Limb (tissue), 2 donors: ENCODE measurements at regions not wholly inside any gene's neighbourhood (a gene's known extent, or its start where the extent isn't known, plus 50 kb on each side); places are given as distances from the start of the nearest gene placed in this dataset.

ENCODE experiments used
- DNase-seq, 2 donors: peaks; one replicate each; pipeline ENCODE4 v3.0.0-alpha.2; 2016; ENCODE audit errors: extremely low spot score in 2 of 2

GRCh38 chr1:191643060-191643459 is 515.2 kb upstream of the RGS18 start:
- DNase-seq = no peak

GRCh38 chr1:191648939-191649338 is 509.3 kb upstream of the RGS18 start:
- DNase-seq = no peak

- no peak for DNase-seq
These were observed 496.2 kb upstream of the RGS18 start for GRCh38 chr1:191662051-191662450.

DNA sequence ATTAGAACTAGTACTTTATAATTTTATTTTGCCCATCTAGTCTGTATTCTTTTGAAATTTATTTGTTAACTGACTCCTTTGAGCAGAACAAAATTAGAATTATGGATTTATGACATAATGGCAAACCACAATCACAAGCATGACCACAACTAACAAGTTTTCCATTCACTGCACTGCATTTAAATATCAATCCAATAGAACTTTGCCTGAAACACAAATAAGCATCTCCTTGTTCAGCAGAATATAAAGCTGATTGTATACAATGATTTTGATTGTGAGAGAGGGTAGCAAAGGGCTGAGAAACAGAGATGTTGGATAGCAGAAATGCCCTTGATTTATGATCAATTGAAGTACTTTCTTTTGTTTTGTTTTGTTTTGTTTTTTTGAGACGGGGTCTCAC is 495.5 kb upstream of the RGS18 start:
- no peak for DNase-seq

DNA sequence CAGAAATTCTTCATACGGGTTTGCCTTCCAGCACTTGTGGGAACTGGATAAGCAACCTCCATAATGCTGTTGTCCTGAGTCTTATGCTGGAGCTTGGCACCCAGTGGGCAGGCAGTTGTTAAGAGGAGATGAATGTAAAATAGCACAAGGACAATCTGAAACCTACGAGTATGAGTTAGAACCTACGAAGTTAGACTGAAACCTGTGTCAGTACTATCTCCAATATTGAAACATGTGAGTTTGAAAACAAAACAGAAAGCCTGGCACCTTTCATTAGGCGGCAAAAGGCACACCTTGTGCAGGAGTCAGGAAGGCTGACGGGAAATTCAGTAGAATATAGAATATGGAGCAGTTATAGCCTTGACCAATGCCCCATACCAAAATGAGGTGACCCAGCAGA is 489.7 kb upstream of the RGS18 start:
- DNase-seq = no peak

GRCh38 chr1:191669629-191670028 is 488.6 kb upstream of the RGS18 start:
- no peak for DNase-seq

DNA sequence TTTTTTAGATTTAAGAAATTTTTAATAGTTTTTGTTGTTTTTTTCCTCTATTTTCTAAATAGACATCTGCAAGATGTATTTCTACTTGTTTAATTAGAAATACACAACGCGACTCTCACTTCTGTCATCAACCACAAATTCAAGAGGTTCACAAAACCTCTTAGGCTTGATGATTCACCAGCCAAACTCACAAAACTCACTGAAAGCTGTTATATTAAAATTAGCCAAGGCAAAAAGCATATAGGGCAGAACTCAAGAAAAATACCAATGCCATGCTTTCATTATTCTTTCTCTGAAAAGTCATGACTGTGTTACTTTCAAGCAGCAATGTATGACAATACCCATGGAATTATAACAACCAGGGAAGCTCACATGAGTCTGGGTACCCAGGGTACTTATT is 487.0 kb upstream of the RGS18 start:
- DNase-seq = no peak

GRCh38 chr1:191674626-191675179 is 483.6 kb upstream of the RGS18 start:
- peak in 1 of 2 donors; percentile 24 for DNase-seq

DNA sequence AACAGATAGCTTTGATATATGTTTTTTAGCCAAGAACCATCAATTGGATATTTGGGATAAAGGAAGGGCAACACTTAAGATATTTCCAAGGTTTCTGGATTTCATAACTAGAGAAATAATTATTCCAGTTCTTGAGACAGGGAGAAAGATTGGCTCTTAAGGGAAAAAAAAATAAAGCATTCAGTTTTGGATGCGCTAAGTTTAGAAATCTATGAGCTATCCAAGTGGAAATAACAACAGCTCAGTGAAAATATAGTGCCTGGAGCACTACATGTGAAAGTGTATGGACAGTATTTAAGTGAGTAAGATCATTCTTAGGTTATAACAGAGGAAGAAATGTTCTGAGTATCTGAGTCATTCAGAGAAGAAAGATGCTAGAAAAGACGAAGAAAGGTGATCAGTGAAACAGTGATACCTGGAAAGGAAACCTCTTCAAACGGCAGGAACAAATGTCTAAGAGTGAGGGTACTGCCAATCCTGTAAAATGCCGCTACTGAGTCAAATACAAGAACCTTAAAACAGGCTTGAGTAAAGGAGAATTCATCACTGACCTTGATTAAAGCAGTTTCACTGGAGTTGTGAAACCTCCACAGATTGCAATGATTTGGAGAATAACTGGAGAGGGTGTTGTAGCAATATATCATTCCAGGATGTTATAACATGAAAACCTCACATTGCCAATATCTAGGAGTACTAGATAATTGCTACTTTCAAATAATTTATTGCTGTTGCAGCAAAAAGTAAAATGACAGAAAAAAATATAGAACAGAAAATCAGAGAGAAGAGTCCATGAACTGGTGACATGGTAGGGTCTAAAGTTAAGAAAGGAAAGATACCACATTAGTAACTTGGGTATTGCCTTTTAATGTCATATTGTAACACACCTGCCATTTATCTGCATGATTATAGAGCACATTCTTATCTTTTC is 482.1 kb upstream of the RGS18 start:
- no peak for DNase-seq

DNA sequence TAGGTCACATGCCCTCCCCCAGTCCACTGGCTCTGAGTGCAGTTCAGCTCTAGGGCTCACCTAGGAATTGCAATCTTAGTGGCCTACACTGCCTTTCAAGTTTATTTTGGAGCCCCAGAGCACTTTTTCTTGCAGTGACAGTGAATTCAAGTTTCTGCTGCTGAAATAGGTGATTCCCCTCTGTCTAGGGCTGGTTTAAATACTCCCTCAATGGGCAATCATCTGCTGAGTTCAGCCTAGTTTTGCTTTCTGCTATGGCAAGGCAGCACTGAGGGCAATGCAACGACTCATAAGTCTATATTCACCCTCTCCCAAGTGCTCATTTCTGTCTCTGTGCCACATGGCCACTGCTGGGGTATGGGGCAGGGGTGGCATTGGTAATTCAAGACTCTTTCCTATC is 472.6 kb upstream of the RGS18 start:
- DNase-seq = no peak

DNA sequence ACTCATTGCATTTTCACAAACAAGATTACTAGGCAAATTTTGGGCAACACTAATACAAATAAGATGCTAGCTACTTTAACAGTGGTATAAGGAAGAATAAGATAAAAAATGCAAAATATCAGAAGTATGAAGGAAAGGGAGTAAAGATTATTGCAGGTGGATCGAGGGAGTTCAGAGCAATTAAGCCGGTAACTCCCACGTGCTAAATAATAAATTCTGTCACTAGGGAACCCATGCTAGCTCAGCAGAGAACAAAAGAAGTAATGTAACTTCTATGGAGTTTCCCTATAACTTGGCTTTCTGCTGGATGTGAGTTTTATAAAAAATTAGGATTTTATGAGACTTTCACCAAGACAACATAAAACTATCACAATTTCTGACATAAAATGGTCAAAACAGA is 470.5 kb upstream of the RGS18 start:
- DNase-seq = no peak

DNA sequence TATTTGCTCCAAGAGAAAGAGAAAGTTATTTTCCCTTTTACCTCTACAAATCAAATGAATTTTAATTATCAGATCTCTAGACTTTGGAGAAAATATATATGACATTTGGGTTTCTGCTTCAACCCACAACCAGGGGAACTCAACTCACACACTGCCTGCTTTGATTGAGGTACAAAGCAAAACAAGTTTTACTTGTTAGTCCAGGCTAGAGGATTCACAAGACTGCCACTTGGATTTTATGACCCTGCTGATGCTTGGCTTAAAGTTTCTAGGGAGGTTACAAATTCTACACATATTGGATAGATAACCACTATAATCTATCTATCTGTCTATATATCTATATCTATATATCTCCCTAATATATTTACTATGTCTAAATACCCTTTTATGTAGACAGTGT is 467.3 kb upstream of the RGS18 start:
- DNase-seq = no peak

GRCh38 chr1:191693797-191694196 is 464.5 kb upstream of the RGS18 start:
- no peak for DNase-seq

- DNase-seq = no peak
These were observed 462.4 kb upstream of the RGS18 start for GRCh38 chr1:191695865-191696264.

- no peak for DNase-seq
These were observed 461.9 kb upstream of the RGS18 start for GRCh38 chr1:191696354-191696753.

DNA sequence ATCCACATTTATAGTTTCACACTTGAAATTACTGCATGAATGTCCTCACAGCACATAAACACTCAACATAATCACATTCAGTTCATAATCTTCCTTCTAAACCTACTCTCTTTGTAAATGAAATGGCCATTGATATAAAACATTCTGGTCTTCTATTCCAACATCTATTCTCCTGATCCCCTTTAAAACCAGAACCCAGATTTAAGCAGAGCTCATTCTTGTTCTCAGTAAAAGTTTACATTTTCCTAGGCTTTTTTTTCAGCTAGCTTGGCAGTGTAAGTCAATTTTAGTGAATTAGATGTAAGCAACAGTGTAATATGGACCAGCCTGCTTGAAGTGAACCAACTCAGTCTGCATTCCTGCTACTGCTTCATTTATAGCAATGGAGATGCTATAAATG is 460.7 kb upstream of the RGS18 start:
- DNase-seq = no peak

DNA sequence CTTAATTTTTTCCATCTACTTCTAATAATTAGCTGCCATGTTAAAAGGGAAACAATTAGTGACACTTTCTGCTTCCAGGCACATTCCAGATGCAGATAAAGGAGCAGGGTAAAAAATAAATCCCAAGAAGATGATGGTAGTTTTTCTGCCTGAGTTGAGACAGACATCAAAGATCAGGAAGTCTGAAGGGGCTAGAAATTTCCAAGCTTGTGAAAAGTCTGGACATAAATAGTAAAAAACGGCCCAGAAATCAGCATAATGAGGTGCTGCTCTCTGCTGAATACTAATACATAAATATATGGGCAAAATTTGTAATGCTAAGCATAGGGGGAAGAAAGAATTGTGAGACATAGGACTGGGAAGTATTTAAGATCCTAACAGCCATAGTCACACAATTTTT is 460.0 kb upstream of the RGS18 start:
- no peak for DNase-seq

DNA sequence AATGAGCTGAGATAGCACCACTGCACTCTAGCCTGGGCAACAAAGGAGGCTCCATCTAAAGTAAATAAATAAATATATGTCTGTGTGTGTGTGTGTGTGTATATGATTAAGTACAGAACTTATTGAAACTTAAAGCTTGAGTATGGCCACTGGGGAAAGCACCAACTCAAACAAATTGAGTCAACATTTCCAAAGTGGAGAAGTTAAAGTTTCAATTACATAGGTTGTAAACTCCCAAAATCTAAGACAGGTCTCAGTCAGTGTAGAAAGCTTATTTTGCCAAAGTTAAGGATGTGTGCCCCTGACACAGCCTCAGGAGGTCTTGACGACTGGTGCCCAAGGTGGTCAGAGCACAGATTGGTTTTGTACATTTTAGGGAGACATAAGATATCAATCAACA is 458.9 kb upstream of the RGS18 start:
- no peak for DNase-seq

GRCh38 chr1:191700922-191701321 is 457.3 kb upstream of the RGS18 start:
- no peak for DNase-seq

DNA sequence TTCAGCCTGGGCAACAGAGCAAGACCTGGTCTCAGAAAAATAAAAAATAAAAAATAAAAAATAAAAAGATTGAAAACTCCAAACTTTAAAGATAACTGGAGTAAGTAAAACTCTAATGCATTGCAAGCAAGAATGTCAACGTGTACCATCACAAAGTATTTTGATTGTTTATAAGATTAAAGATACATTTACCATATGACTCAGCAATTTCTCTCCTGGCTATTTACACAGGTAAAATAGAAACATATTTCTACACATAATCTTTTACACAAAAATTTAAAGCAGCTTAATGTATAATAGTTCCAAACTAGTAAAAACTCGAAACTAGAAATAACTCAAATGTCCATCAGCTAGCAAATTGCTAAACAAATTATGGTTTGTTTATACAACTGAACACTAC is 456.1 kb upstream of the RGS18 start:
- no peak for DNase-seq

- no peak for DNase-seq
These were observed 451.0 kb upstream of the RGS18 start for GRCh38 chr1:191707288-191707687.

DNA sequence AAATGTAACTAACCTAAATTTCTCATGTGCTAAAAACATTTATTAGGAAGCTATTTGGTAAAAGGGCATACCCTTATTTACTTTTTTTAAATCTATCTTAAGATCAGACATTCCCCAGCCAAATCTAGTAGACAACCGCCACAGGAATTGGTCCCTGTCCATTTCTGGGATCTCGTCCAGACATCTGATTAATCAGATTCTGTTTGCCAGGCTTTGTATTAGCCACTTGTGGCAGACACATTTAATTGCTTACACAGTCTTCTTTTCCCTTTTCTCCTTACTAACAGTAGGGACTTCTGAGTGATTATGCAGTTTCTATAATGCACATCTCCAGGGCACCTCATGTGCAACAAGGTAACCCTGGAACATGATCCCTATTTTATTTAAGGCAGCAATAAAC is 449.0 kb upstream of the RGS18 start:
- DNase-seq = no peak

DNA sequence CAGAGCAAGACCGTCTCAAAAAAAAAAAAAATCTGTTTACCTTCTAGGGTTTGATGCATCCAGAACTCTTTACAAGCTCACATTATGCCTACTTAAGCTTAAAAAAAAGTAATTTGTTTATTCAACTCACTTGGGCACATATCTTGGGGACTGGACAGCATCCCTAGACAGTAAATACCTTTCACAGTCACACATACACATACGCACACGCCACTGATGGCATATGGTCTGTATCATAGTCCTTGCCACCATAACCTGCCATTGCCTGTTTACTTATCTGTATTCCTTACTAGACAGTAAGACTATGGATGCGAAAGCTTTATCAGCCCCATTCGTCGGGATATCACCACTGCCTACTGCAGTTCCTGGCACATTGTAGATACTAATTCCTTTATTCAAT is 446.3 kb upstream of the RGS18 start:
- no peak for DNase-seq
